ENCODE measurements at regions not wholly inside any gene's neighbourhood (a gene's known extent, or its start where the extent isn't known, plus 50 kb on each side); places are given as distances from the start of the nearest gene placed in this dataset.

- intact Hi-C loops (cut with micrococcal nuclease): loop anchor here (1.0 kb wide), 1 partner anchor 12 kb away; no protein-coding TSS in a partner anchor
Measured at GRCh38 chr10:3016016-3016415, 51.3 kb upstream of the PFKP start.

GRCh38 chr10:3014968-3015367 is 52.4 kb upstream of the PFKP start:
- H3K36me3 Mint-ChIP-seq (ENCODE audit: low read depth): no peaks in the 10 kb centered on the region
- H3K27ac Mint-ChIP-seq: no peak overlapping the region

More at GRCh38 chr10:3016016-3016415, 51.3 kb upstream of the PFKP start:
- Mint-ChIP-seq H3K36me3 (ENCODE audit: low read depth) (no peaks in the 10 kb centered on the region), H3K27me3 (peaks cover 56% of the 10 kb centered on the region), H3K9me3 (peaks cover 10% of the 10 kb centered on the region), H3K4me3 (no peak overlapping the region), H3K4me1 (ENCODE audit: low read depth) (no peaks in the 10 kb centered on the region), H3K27ac (no peak overlapping the region)

GRCh38 chr10:3012223-3012622 is 55.1 kb upstream of the PFKP start:
- Mint-ChIP-seq H3K36me3 (ENCODE audit: low read depth) (no peaks in the 10 kb centered on the region), H3K4me3 (no peak overlapping the region), H3K4me1 (ENCODE audit: low read depth) (peaks cover 27% of the 10 kb centered on the region), H3K27me3 (peaks cover 64% of the 10 kb centered on the region), H3K9me3 (peaks cover 10% of the 10 kb centered on the region), H3K27ac (no peak overlapping the region)
- intact Hi-C loops (cut with micrococcal nuclease): no loop called here

More at GRCh38 chr10:3014968-3015367, 52.4 kb upstream of the PFKP start:
- intact Hi-C loops (cut with micrococcal nuclease): no loop called here
- peaks cover 60% of the 10 kb centered on the region for H3K27me3 Mint-ChIP-seq
- no peak overlapping the region for H3K4me3 Mint-ChIP-seq
- H3K9me3 Mint-ChIP-seq: peaks cover 10% of the 10 kb centered on the region
- H3K4me1 Mint-ChIP-seq (ENCODE audit: low read depth): no peaks in the 10 kb centered on the region

GRCh38 chr10:3010816-3011460 is 56.4 kb upstream of the PFKP start:
- Mint-ChIP-seq H3K4me3 (no peak overlapping the region), H3K9me3 (peaks cover 10% of the 10 kb centered on the region), H3K36me3 (ENCODE audit: low read depth) (no peaks in the 10 kb centered on the region), H3K27me3 (peaks cover 68% of the 10 kb centered on the region), H3K4me1 (ENCODE audit: low read depth) (peaks cover 36% of the 10 kb centered on the region), H3K27ac (no peak overlapping the region)
- intact Hi-C loops (cut with micrococcal nuclease): no loop called here

- Mint-ChIP-seq H3K36me3 (ENCODE audit: low read depth) (no peaks in the 10 kb centered on the region), H3K4me3 (no peak overlapping the region)
Measured at GRCh38 chr10:3010334-3010733, 57.0 kb upstream of the PFKP start.

GRCh38 chr10:3009341-3009740 is 58.0 kb upstream of the PFKP start:
- no peak overlapping the region for H3K4me3 Mint-ChIP-seq
- intact Hi-C loops (cut with micrococcal nuclease): no loop called here
- H3K27me3 Mint-ChIP-seq: peaks cover 66% of the 10 kb centered on the region
- peaks cover 36% of the 10 kb centered on the region for H3K4me1 Mint-ChIP-seq (ENCODE audit: low read depth)
- H3K36me3 Mint-ChIP-seq (ENCODE audit: low read depth): no peaks in the 10 kb centered on the region
- peak overlapping the region; percentile 49 for H3K27ac Mint-ChIP-seq
- peaks cover 10% of the 10 kb centered on the region for H3K9me3 Mint-ChIP-seq

More at GRCh38 chr10:3010334-3010733, 57.0 kb upstream of the PFKP start:
- intact Hi-C loops (cut with micrococcal nuclease): no loop called here
- peaks cover 36% of the 10 kb centered on the region for H3K4me1 Mint-ChIP-seq (ENCODE audit: low read depth)
- peaks cover 10% of the 10 kb centered on the region for H3K9me3 Mint-ChIP-seq
- no peak overlapping the region for H3K27ac Mint-ChIP-seq
- H3K27me3 Mint-ChIP-seq: peaks cover 68% of the 10 kb centered on the region

GRCh38 chr10:3008518-3009195 is 58.7 kb upstream of the PFKP start:
- Mint-ChIP-seq H3K27me3 (peaks cover 62% of the 10 kb centered on the region), H3K36me3 (ENCODE audit: low read depth) (no peaks in the 10 kb centered on the region), H3K9me3 (peaks cover 10% of the 10 kb centered on the region), H3K4me1 (ENCODE audit: low read depth) (peaks cover 36% of the 10 kb centered on the region), H3K4me3 (peak overlapping the region; percentile 27), H3K27ac (peak overlapping the region; percentile 49)
- intact Hi-C loops (cut with micrococcal nuclease): no loop called here

- Mint-ChIP-seq H3K36me3 (ENCODE audit: low read depth) (no peaks in the 10 kb centered on the region), H3K27me3 (peaks cover 51% of the 10 kb centered on the region), H3K4me1 (ENCODE audit: low read depth) (peaks cover 42% of the 10 kb centered on the region), H3K27ac (no peak overlapping the region), H3K9me3 (peaks cover 7% of the 10 kb centered on the region), H3K4me3 (no peak overlapping the region)
- intact Hi-C loops (cut with micrococcal nuclease): no loop called here
Measured at GRCh38 chr10:3006607-3007006, 60.7 kb upstream of the PFKP start.

GRCh38 chr10:3006093-3006492 is 61.3 kb upstream of the PFKP start:
- peaks cover 53% of the 10 kb centered on the region for H3K27me3 Mint-ChIP-seq
- H3K9me3 Mint-ChIP-seq: peaks cover 9% of the 10 kb centered on the region
- H3K4me1 Mint-ChIP-seq (ENCODE audit: low read depth): peaks cover 43% of the 10 kb centered on the region
- H3K27ac Mint-ChIP-seq: no peak overlapping the region
- no peaks in the 10 kb centered on the region for H3K36me3 Mint-ChIP-seq (ENCODE audit: low read depth)
- H3K4me3 Mint-ChIP-seq: no peak overlapping the region
- intact Hi-C loops (cut with micrococcal nuclease): no loop called here

GRCh38 chr10:3002304-3002703 is 65.0 kb upstream of the PFKP start:
- no peak overlapping the region for H3K4me3 Mint-ChIP-seq
- intact Hi-C loops (cut with micrococcal nuclease): no loop called here

GRCh38 chr10:3000048-3000447 is 67.3 kb upstream of the PFKP start:
- Mint-ChIP-seq H3K27me3 (peaks cover 41% of the 10 kb centered on the region), H3K27ac (no peak overlapping the region), H3K36me3 (ENCODE audit: low read depth) (no peaks in the 10 kb centered on the region), H3K4me1 (ENCODE audit: low read depth) (peaks cover 28% of the 10 kb centered on the region), H3K9me3 (peaks cover 9% of the 10 kb centered on the region), H3K4me3 (no peak overlapping the region)
- intact Hi-C loops (cut with micrococcal nuclease): no loop called here

More at GRCh38 chr10:3002304-3002703, 65.0 kb upstream of the PFKP start:
- H3K27ac Mint-ChIP-seq: no peak overlapping the region
- H3K4me1 Mint-ChIP-seq (ENCODE audit: low read depth): peaks cover 30% of the 10 kb centered on the region
- H3K9me3 Mint-ChIP-seq: peaks cover 9% of the 10 kb centered on the region
- H3K36me3 Mint-ChIP-seq (ENCODE audit: low read depth): no peaks in the 10 kb centered on the region
- H3K27me3 Mint-ChIP-seq: peaks cover 36% of the 10 kb centered on the region

GRCh38 chr10:2994221-2994961 is 73.0 kb upstream of the PFKP start:
- peaks cover under 1% of the 10 kb centered on the region for H3K36me3 Mint-ChIP-seq (ENCODE audit: low read depth)
- H3K9me3 Mint-ChIP-seq: peaks cover 2% of the 10 kb centered on the region
- H3K27me3 Mint-ChIP-seq: peaks cover 27% of the 10 kb centered on the region
- H3K4me3 Mint-ChIP-seq: no peak overlapping the region
- H3K4me1 Mint-ChIP-seq (ENCODE audit: low read depth): peaks cover 19% of the 10 kb centered on the region
- H3K27ac Mint-ChIP-seq: no peak overlapping the region
- intact Hi-C loops (cut with micrococcal nuclease): no loop called here

- Mint-ChIP-seq H3K9me3 (peaks cover 10% of the 10 kb centered on the region), H3K4me1 (ENCODE audit: low read depth) (peaks cover 22% of the 10 kb centered on the region), H3K4me3 (no peak overlapping the region), H3K27ac (no peak overlapping the region), H3K36me3 (ENCODE audit: low read depth) (peaks cover 8% of the 10 kb centered on the region), H3K27me3 (peaks cover 32% of the 10 kb centered on the region)
- intact Hi-C loops (cut with micrococcal nuclease): no loop called here
Measured at GRCh38 chr10:2993636-2994035, 73.7 kb upstream of the PFKP start.

Measured in dendritic cell treated with granulocyte-macrophage colony-stimulating factor and Interleukin-4, amounts not matched to agents 40 ng/mL and 50 ng/mL, for 4 days (primary cell).